Mesothelial cell of epicardium (in vitro differentiated cells): ENCODE measurements at regions not wholly inside any gene's neighbourhood (a gene's known extent, or its start where the extent isn't known, plus 50 kb on each side); places are given as distances from the start of the nearest gene placed in this dataset.
"Not testable (repeated sequence)": the region's sequence is repeated elsewhere in the genome, so short reads cannot be mapped to it uniquely, and the experiment has no call there.

Experiments used
- DNase-seq, 2 experiments: peaks; one replicate each; pipeline ENCODE4 v3.0.0; 2021; ENCODE audit warnings: low spot score in 2 of 2; ENCODE audit not compliant: unreplicated experiment in 2 of 2
- H3K27ac Mint-ChIP-seq: 2 replicates; pipeline ENCODE4 v1.8.0; 2021; ENCODE audit warnings: mixed read lengths
- H3K27me3 Mint-ChIP-seq: 2 replicates; pipeline ENCODE4 v1.8.0; 2021; ENCODE audit warnings: low read depth, mixed read lengths
- H3K36me3 Mint-ChIP-seq: 2 replicates; pipeline ENCODE4 v1.8.0; 2021; ENCODE audit warnings: mixed read lengths
- H3K4me1 Mint-ChIP-seq: 2 replicates; pipeline ENCODE4 v1.8.0; 2021; ENCODE audit warnings: mixed read lengths
- H3K4me3 Mint-ChIP-seq: 2 replicates; pipeline ENCODE4 v1.8.0; 2021; ENCODE audit warnings: mild to moderate bottlenecking, moderate library complexity, mixed read lengths
- H3K9me3 Mint-ChIP-seq: 2 replicates; pipeline ENCODE4 v1.8.0; 2021; ENCODE audit warnings: mixed read lengths
- TF ChIP-seq, protein P1 (sequence below): fragments of 200-600 bp; sonication (generic); IDR thresholded peaks from one replicate; pipeline ENCODE4 v1.5.0; 2021; ENCODE audit warnings: antibody characterized with exemption; ENCODE audit not compliant: unreplicated experiment

DNA sequence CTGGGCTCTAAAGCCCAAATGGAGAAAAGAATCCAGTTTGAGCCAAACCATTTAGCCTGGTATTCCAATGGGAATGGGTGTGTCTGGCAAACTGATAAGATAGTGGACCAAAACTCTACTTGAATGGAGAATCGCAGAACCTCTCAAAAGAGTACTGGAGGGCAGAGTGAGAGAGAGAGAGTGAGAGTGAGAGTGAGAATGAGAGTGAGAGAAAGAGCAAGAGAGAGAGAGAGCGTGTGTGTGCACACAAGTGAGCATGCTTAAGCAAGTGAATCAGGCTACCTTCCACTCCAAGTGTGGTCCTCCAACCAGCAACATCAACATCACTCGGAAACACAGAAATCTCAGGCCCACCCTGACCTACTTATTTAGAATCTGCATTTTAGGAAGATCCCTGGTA, 58.8 kb downstream of the UQCRFS1 start:
- TF ChIP-seq, protein P1, sequence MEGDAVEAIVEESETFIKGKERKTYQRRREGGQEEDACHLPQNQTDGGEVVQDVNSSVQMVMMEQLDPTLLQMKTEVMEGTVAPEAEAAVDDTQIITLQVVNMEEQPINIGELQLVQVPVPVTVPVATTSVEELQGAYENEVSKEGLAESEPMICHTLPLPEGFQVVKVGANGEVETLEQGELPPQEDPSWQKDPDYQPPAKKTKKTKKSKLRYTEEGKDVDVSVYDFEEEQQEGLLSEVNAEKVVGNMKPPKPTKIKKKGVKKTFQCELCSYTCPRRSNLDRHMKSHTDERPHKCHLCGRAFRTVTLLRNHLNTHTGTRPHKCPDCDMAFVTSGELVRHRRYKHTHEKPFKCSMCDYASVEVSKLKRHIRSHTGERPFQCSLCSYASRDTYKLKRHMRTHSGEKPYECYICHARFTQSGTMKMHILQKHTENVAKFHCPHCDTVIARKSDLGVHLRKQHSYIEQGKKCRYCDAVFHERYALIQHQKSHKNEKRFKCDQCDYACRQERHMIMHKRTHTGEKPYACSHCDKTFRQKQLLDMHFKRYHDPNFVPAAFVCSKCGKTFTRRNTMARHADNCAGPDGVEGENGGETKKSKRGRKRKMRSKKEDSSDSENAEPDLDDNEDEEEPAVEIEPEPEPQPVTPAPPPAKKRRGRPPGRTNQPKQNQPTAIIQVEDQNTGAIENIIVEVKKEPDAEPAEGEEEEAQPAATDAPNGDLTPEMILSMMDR, result no peak
- H3K27ac Mint-ChIP-seq, result no peak overlapping the region
- H3K4me1 Mint-ChIP-seq, result no peaks in the 10 kb centered on the region
- no peaks in the 10 kb centered on the region for H3K36me3 Mint-ChIP-seq
- H3K27me3 Mint-ChIP-seq, result no peaks in the 10 kb centered on the region
- no peak for DNase-seq
- H3K9me3 Mint-ChIP-seq, result peaks cover 51% of the 10 kb centered on the region
- H3K4me3 Mint-ChIP-seq, result no peak overlapping the region

DNA sequence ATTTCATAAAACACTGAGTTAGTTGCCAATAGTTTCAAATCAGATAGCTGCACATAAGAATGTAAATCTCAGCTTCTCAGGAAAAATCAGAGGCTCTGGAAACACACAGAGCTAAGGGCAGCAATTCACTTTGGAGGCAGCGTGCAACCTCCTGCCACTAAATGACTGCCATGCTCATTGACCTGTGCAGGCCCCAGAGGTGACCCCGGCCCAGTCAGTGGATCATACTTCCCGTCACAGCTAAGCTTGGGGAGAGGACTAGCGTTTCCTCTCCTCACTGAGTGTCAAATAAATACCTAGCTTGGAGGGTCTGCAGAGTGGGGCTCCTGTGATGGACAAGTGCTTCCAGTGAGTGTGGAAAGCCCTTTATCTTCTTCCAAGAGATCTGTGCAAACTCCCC, 67.2 kb downstream of the UQCRFS1 start:
- Mint-ChIP-seq H3K27me3 (peaks cover 2% of the 10 kb centered on the region), H3K4me1 (no peaks in the 10 kb centered on the region), H3K9me3 (peaks cover 7% of the 10 kb centered on the region), H3K4me3 (no peak overlapping the region), H3K27ac (no peak overlapping the region), H3K36me3 (no peaks in the 10 kb centered on the region)
- DNase-seq, result no peak
- TF ChIP-seq, protein P1, result no peak

DNA sequence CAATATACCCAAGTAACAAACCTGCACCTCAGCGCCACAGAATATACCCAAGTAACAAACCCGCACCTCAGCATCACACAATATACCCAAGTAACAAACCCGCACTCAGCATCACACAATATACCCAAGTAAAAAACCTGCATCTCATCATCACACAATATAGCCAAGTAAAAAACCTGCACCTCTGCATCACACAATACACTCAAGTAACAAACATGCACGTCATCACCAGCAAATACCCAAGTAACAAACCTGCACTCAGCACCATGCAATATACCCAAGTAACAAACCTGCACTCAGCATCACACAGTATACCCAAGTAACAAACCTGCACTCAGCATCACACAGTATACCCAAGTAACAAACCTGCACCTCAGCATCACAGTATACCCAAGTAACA, 69.8 kb downstream of the UQCRFS1 start:
- peaks cover 2% of the 10 kb centered on the region for H3K36me3 Mint-ChIP-seq
- no peak overlapping the region for H3K27ac Mint-ChIP-seq
- H3K9me3 Mint-ChIP-seq, result peaks cover 28% of the 10 kb centered on the region
- no peaks in the 10 kb centered on the region for H3K4me1 Mint-ChIP-seq
- no peak overlapping the region for H3K4me3 Mint-ChIP-seq
- TF ChIP-seq, protein P1, result no peak
- H3K27me3 Mint-ChIP-seq, result peaks cover 2% of the 10 kb centered on the region
- no peak for DNase-seq

DNA sequence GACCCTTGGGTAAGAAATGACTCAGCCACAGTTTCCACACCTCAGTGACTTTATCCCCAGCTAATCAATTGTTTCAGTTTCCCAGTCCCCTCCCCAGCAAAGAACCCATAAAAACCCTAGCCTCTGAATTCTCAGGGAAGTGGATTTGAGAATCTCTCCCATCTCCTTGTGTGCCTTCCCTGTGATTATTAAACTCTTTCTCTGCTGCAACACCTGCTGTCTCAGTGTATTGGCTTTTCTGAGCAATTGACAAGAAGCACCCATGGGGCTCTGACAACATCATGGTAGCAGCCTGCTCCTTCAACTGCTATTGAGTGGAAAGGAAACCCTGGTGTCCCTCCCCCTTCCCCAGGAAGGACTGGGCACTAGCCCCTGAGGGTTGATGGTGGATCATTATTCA, 73.7 kb downstream of the UQCRFS1 start:
- H3K4me1 Mint-ChIP-seq, result no peaks in the 10 kb centered on the region
- peaks cover 2% of the 10 kb centered on the region for H3K36me3 Mint-ChIP-seq
- DNase-seq, result no peak
- H3K9me3 Mint-ChIP-seq, result peaks cover 62% of the 10 kb centered on the region
- no peaks in the 10 kb centered on the region for H3K27me3 Mint-ChIP-seq
- no peak overlapping the region for H3K4me3 Mint-ChIP-seq
- no peak overlapping the region for H3K27ac Mint-ChIP-seq
- TF ChIP-seq, protein P1, result no peak

DNA sequence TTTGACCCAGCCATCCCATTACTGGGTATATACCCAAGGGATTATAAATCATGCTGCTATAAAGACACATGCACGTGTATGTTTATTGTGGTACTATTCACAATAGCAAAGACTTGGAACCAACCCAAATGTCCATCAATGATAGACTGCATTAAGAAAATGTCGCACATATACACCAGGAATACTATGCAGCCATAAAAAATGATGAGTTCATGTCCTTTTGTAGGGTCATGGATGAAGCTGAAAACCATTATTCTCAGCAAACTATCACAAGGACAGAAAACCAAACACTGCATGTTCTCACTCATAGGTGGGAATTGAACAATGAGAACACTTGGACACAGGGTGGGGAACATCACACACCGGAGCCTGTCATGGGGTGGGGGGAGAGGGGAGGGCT, 74.7 kb downstream of the UQCRFS1 start:
- H3K4me1 Mint-ChIP-seq, H3K27me3 Mint-ChIP-seq, H3K27ac Mint-ChIP-seq, H3K36me3 Mint-ChIP-seq, H3K4me3 Mint-ChIP-seq, DNase-seq: not testable (repeated sequence)
- peaks cover 69% of the 10 kb centered on the region for H3K9me3 Mint-ChIP-seq

DNA sequence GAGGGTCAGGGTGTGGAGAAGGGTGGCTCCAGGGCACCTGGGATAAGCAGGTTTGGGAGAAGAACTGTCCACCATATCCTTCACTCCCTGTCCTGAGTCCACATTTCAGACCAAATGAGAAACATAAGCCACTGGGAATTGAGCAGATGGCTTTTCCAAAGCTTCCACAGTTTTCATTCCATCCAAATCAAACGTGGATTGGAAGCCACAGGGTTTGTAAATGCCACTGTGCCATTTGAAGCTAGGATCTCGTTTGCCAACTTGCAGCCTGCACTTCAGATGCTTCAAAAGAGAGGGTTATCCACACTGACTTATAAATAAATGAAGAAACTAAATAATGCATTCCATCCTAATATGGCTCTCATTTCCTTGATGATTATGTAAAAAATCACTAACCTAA, 81.5 kb downstream of the UQCRFS1 start:
- peaks cover 43% of the 10 kb centered on the region for H3K9me3 Mint-ChIP-seq
- DNase-seq, result no peak
- H3K4me1 Mint-ChIP-seq, result no peaks in the 10 kb centered on the region
- H3K27ac Mint-ChIP-seq, result no peak overlapping the region
- H3K36me3 Mint-ChIP-seq, result no peaks in the 10 kb centered on the region
- no peaks in the 10 kb centered on the region for H3K27me3 Mint-ChIP-seq
- TF ChIP-seq, protein P1, result no peak
- no peak overlapping the region for H3K4me3 Mint-ChIP-seq
